Upper lobe of right lung (tissue), 1 donor: ENCODE measurements at regions not wholly inside any gene's neighbourhood (a gene's known extent, or its start where the extent isn't known, plus 50 kb on each side); places are given as distances from the start of the nearest gene placed in this dataset.

Experiments used
- ATAC-seq: fragments of 200-7000 bp; cut with Tn5 transposase; one replicate; pipeline ENCODE4 v1.9.1; 2020; ENCODE audit warnings: mild to moderate bottlenecking, moderate library complexity
- DNase-seq: peaks from one replicate; pipeline ENCODE4 v3.0.0-alpha.2; 2020
- H3K27ac ChIP-seq: fragments of 200-600 bp; one replicate; pipeline ENCODE4 v1.8.0; 2022
- H3K27me3 ChIP-seq: fragments of 200-600 bp; one replicate; pipeline ENCODE4 v1.8.0; 2022; ENCODE audit warnings: mild to moderate bottlenecking
- H3K36me3 ChIP-seq: fragments of 200-600 bp; one replicate; pipeline ENCODE4 v1.8.0; 2022
- H3K4me1 ChIP-seq: fragments of 200-600 bp; one replicate; pipeline ENCODE4 v1.8.0; 2022
- H3K4me3 ChIP-seq: fragments of 200-600 bp; one replicate; pipeline ENCODE4 v1.8.0; 2022; ENCODE audit warnings: mild to moderate bottlenecking
- H3K9me3 ChIP-seq: fragments of 200-600 bp; one replicate; pipeline ENCODE4 v1.8.0; 2022
- CTCF ChIP-seq: fragments of 200-600 bp; IDR thresholded peaks from one replicate; pipeline ENCODE4 v1.8.0; 2022; ENCODE audit warnings: antibody characterized with exemption
- intact Hi-C: fragments of 100-400 bp; cut with DNase I; formaldehyde crosslinking; loops from one replicate; pipeline ENCODE4 v1.11.0; 2022
- donor health status: DM: no; HTN: yes; CAD: no; lungs with severe emphysema.

- no peak for ATAC-seq
- intact Hi-C loops: no loop called here
- Histone ChIP-seq H3K4me3 (no peak overlapping the region), H3K27ac (no peak overlapping the region), H3K4me1 (no peaks in the 10 kb centered on the region), H3K9me3 (no peaks in the 10 kb centered on the region), H3K36me3 (no peaks in the 10 kb centered on the region), H3K27me3 (no peaks in the 10 kb centered on the region)
- no peak for DNase-seq
- TF ChIP-seq CTCF: no peak
Observed at GRCh38 chr5:58281189-58281588, 178.7 kb downstream of the PLK2 start.

GRCh38 chr5:58279259-58279658 lies 180.6 kb downstream of the PLK2 start:
- TF ChIP-seq CTCF: no peak
- Histone ChIP-seq H3K27me3 (no peaks in the 10 kb centered on the region), H3K4me3 (no peak overlapping the region), H3K4me1 (no peaks in the 10 kb centered on the region), H3K27ac (no peak overlapping the region), H3K36me3 (no peaks in the 10 kb centered on the region), H3K9me3 (no peaks in the 10 kb centered on the region)
- intact Hi-C loops: no loop called here
- DNase-seq: no peak
- no peak for ATAC-seq

GRCh38 chr5:58276431-58276830 lies 183.5 kb downstream of the PLK2 start:
- no peak overlapping the region for H3K4me3 ChIP-seq
- H3K36me3 ChIP-seq: no peaks in the 10 kb centered on the region
- intact Hi-C loops: no loop called here
- no peaks in the 10 kb centered on the region for H3K9me3 ChIP-seq
- no peaks in the 10 kb centered on the region for H3K4me1 ChIP-seq
- no peaks in the 10 kb centered on the region for H3K27me3 ChIP-seq
- ATAC-seq (no peak), DNase-seq (no peak)
- TF ChIP-seq CTCF: no peak
- H3K27ac ChIP-seq: no peak overlapping the region

- TF ChIP-seq CTCF: no peak
Observed at GRCh38 chr5:58275516-58275915, 184.4 kb downstream of the PLK2 start.

GRCh38 chr5:58274191-58274590 lies 185.7 kb downstream of the PLK2 start:
- intact Hi-C loops: no loop called here
- DNase-seq: no peak
- Histone ChIP-seq H3K27ac (no peak overlapping the region), H3K4me3 (no peak overlapping the region), H3K9me3 (no peaks in the 10 kb centered on the region), H3K27me3 (no peaks in the 10 kb centered on the region), H3K36me3 (no peaks in the 10 kb centered on the region), H3K4me1 (no peaks in the 10 kb centered on the region)
- ATAC-seq: no peak
- TF ChIP-seq CTCF: no peak

More at GRCh38 chr5:58275516-58275915, 184.4 kb downstream of the PLK2 start:
- Histone ChIP-seq H3K4me3 (no peak overlapping the region), H3K36me3 (no peaks in the 10 kb centered on the region), H3K27me3 (no peaks in the 10 kb centered on the region), H3K4me1 (no peaks in the 10 kb centered on the region), H3K27ac (no peak overlapping the region), H3K9me3 (no peaks in the 10 kb centered on the region)
- intact Hi-C loops: no loop called here
- ATAC-seq (no peak), DNase-seq (no peak)

- Histone ChIP-seq H3K9me3 (no peaks in the 10 kb centered on the region), H3K36me3 (no peaks in the 10 kb centered on the region), H3K4me1 (no peaks in the 10 kb centered on the region), H3K27me3 (no peaks in the 10 kb centered on the region), H3K4me3 (no peak overlapping the region), H3K27ac (no peak overlapping the region)
- intact Hi-C loops: no loop called here
- no peak for ATAC-seq
- DNase-seq: no peak
- TF ChIP-seq CTCF: no peak
Observed at GRCh38 chr5:58273711-58274110, 186.2 kb downstream of the PLK2 start.
